ENCODE measurements at regions not wholly inside any gene's neighbourhood (a gene's known extent, or its start where the extent isn't known, plus 50 kb on each side); places are given as distances from the start of the nearest gene placed in this dataset.

DNA sequence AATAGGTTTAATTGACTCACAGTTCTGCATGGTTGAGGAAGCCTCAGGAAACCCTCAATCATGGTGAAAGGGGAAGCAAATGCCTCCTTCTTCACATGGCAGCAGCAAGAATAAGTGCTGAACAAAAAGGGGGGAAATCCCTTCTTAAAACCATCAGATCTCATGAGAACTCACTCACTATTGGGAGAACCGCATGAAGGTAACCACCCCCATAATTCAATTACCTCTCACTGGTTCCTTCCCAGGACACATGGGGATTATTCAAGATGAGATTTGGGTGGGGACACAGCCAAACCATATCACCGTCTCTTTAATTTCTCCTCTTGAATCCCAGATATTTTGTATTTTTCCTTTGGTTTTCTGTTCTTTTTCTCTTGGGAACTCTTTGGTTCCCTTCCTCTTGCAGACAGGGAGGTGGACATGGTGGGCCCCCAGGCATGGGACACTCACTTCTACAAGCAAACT, 223.6 kb downstream of the TBXT start:
- in situ Hi-C loops (cut with HindIII; ENCODE audit: low sequenced_read_pairs), result no loop called here
- DNase-seq (ENCODE audit: low read depth), result no peak
- no peak overlapping the region for H3K4me3 ChIP-seq (ENCODE audit: low read depth, low read length)
- no peak for TF ChIP-seq CTCF (IDR thresholded peaks at IDR 0.05; ENCODE audit: low read depth, low read length, missing control alignments)

- no peak overlapping the region for H3K4me3 ChIP-seq (ENCODE audit: low read depth, low read length)
- in situ Hi-C loops (cut with HindIII; ENCODE audit: low sequenced_read_pairs), result no loop called here
- no peak for TF ChIP-seq CTCF (IDR thresholded peaks at IDR 0.05; ENCODE audit: low read depth, low read length, missing control alignments)
- DNase-seq (ENCODE audit: low read depth), result no peak
Measured at GRCh38 chr6:165941786-165942185, 225.9 kb downstream of the TBXT start.

- no peak for TF ChIP-seq CTCF (IDR thresholded peaks at IDR 0.05; ENCODE audit: low read depth, low read length, missing control alignments)
- no peak overlapping the region for H3K4me3 ChIP-seq (ENCODE audit: low read depth, low read length)
- in situ Hi-C loops (cut with HindIII; ENCODE audit: low sequenced_read_pairs), result no loop called here
- DNase-seq (ENCODE audit: low read depth), result no peak
Measured at GRCh38 chr6:165941249-165941775, 226.3 kb downstream of the TBXT start.

DNA sequence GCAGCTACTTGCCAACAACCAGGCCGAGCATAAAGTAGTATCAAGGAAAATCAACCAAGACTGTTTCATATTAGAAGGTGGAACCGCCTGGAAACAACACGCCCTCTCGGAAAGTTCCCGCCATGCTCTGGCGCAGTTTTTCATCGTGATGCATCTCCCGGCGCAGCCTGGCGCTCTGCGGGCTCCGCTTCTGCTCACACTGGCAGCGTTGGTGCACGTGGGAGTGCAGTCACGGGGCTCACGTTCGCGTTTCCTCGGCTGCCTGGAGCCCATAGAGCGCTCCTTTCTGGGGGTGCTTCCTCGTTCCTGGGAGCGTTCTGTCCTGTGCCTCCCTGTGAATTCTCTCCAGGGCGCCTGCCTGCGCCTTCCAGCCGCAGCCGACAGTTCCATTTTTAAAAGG, 227.3 kb downstream of the TBXT start:
- no peak for DNase-seq (ENCODE audit: low read depth)
- in situ Hi-C loops (cut with HindIII; ENCODE audit: low sequenced_read_pairs), result no loop called here
- H3K4me3 ChIP-seq (ENCODE audit: low read depth, low read length), result no peak overlapping the region
- no peak for TF ChIP-seq CTCF (IDR thresholded peaks at IDR 0.05; ENCODE audit: low read depth, low read length, missing control alignments)

DNA sequence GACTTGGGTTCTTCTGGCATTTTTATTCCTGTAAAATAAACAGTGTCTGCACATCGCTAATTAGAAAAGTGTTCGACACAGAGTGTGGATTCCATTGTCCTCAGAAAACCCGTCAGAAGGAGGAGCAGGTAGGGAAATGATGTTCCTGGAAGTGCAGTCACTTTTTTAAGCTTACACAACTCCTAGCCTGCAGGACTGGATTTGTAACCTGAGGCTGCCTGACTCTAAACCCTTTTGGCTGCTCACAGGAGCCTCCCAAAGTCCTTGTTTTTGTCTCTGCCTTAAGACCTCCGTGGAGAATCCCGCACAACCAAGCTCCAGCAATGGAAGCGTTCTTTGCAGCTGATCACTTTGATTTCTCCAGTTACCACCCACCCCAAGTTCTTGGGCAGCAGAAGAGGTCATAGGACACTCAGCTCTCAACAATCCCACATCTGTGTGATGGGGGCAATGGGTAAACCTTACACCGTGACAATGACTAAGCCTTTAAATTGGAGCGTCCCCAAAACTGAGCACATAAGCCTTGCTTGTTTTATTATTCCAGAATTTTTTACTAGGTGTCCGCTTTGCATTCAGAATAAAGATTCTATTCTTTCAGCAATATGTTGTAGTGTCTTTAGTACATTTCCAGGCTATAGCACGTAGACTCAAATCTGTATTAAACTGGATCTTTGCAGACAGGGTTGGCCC, 227.9 kb downstream of the TBXT start:
- no peak for DNase-seq (ENCODE audit: low read depth)
- in situ Hi-C loops (cut with HindIII; ENCODE audit: low sequenced_read_pairs), result no loop called here
- no peak for TF ChIP-seq CTCF (IDR thresholded peaks at IDR 0.05; ENCODE audit: low read depth, low read length, missing control alignments)
- H3K4me3 ChIP-seq (ENCODE audit: low read depth, low read length), result no peak overlapping the region

DNA sequence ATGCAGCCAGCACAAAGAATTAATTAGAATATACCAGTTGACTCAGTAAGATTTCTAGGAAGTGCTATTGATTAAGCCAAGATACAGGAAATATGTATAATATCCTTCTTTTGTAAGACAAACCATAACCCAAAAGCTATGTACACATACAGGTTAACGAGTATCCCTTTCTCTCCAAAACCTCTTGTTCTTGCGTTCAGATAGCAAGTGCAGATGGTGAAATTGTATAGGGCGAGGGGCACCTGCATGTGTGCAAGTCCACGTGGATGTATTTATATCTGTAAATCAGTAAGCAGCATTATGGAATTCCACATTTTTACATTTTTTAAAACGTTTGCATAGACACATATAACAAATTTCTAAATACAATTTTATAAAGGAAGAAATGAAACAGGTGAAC, 228.6 kb downstream of the TBXT start:
- in situ Hi-C loops (cut with HindIII; ENCODE audit: low sequenced_read_pairs), result no loop called here
- DNase-seq (ENCODE audit: low read depth), result no peak
- H3K4me3 ChIP-seq (ENCODE audit: low read depth, low read length), result no peak overlapping the region
- TF ChIP-seq CTCF (IDR thresholded peaks at IDR 0.05; ENCODE audit: low read depth, low read length, missing control alignments), result no peak
